GM21367 (cell line): ENCODE measurements at regions not wholly inside any gene's neighbourhood (a gene's known extent, or its start where the extent isn't known, plus 50 kb on each side); places are given as distances from the start of the nearest gene placed in this dataset.

Experiments used
- ATAC-seq: cut with Tn5 transposase; IDR thresholded peaks from one replicate; pipeline ENCODE4 v1.9.1; 2021; ENCODE audit not compliant: unreplicated experiment

- no peak for ATAC-seq
Observed at GRCh38 chr10:128863823-128864405, 603.1 kb upstream of the MGMT start.

- no peak for ATAC-seq
Observed at GRCh38 chr10:128864554-128865295, 602.3 kb upstream of the MGMT start.

GRCh38 chr10:128865436-128866195 lies 601.4 kb upstream of the MGMT start:
- no peak for ATAC-seq

- no peak for ATAC-seq
Observed at GRCh38 chr10:128866551-128866950, 600.5 kb upstream of the MGMT start.

DNA sequence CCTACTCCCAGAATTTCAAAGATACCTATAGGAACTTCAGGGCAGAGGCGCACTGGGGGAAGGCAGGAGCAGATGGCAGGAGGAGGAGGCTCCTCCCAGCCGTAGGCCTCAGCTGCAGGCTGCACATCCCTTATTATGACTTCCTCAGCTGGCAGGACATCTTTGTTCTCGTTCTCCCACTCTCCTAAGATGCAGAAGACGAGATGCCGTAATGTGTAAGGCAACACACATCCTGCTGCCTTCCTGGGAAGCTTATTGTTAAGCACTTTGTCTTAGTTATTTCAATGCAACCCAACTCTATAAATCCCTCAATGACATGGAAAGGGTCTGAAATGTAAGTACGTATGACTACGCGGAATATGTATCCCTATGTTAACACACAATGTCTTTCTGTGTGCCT lies 599.8 kb upstream of the MGMT start:
- no peak for ATAC-seq

DNA sequence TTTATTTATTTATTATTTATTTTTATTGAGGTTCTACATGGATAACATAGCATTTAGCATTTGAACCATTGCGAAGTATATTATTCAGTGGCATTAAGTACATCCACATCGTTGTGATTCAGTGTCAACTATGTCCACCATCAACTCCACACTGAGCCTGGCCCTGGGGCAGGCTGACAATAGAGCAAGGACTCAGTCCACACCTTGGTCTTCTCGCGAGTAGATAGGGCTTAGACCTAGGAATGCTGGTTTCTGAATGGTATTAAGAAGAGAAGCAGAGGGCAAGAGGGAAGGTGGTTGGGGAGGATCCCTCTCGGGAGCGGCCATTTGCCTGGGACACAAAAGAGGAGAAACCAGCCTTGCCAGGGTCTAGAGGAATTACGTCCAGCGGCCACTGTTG lies 599.2 kb upstream of the MGMT start:
- ATAC-seq = no peak

GRCh38 chr10:128868481-128868880 lies 598.6 kb upstream of the MGMT start:
- no peak for ATAC-seq

DNA sequence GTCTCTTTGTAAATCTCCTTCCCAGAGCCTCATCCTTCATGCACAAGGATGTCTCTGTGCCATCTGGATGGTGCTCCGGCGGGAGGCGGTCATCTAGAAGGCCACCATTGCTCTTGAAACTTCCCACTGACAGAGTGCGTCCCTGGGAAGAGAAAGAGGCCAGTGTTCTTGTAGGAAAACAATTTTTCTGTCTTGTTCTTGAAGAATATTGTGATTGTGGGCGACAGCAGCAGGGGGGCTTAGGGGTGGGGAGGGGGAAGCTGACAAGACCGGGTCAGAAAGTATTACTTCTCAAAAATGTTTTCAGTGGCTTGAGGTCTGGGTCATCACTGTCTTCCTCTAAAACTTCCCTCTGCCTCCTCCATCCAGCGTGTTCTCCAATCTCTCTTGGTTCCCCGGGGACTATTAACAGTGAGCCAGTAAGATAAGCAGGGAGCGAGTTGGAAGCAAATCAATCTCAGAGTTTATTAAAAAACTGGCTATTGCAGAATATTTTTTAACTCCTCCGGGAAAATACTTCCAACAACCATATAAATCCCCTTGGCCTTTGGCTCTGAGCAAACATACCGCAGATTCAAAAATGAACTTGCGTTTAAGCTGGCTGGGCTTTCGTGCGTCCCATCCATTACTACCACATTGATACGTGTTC lies 597.8 kb upstream of the MGMT start:
- no peak for ATAC-seq

- no peak for ATAC-seq
Observed at GRCh38 chr10:128870830-128871597, 596.0 kb upstream of the MGMT start.

GRCh38 chr10:128871671-128872231 lies 595.3 kb upstream of the MGMT start:
- no peak for ATAC-seq

DNA sequence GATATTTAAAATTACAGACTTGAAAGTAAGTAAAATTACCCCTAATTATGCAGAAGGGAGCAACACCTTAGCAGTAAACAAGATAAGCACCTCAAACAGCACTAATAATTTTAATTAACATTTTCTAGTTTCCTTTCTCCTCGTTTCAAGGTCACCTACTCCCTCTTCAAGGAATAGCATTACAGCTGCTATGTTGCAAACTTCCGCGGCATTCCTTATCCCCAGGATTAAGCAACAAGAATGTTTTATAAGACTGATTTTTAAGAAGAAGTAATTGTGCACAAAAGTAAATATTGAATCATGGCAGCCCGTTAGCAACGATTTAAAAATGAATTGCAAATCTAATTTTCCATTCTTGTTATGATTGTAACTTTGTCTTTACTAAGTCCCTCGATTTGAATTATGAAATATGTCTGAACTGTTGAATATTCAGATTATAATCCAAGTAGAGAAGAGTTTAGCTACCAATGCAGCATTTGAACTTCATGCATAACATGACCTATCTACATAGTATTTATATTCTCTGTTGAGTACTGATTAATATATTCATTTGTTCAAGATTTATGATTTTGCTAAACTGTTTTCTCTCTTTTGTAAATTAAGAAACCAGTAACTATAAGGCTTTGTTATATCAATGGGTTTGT lies 593.5 kb upstream of the MGMT start:
- no peak for ATAC-seq

- no peak for ATAC-seq
Observed at GRCh38 chr10:128874331-128874730, 592.7 kb upstream of the MGMT start.

- no peak for ATAC-seq
Observed at GRCh38 chr10:128875030-128875744, 591.9 kb upstream of the MGMT start.

DNA sequence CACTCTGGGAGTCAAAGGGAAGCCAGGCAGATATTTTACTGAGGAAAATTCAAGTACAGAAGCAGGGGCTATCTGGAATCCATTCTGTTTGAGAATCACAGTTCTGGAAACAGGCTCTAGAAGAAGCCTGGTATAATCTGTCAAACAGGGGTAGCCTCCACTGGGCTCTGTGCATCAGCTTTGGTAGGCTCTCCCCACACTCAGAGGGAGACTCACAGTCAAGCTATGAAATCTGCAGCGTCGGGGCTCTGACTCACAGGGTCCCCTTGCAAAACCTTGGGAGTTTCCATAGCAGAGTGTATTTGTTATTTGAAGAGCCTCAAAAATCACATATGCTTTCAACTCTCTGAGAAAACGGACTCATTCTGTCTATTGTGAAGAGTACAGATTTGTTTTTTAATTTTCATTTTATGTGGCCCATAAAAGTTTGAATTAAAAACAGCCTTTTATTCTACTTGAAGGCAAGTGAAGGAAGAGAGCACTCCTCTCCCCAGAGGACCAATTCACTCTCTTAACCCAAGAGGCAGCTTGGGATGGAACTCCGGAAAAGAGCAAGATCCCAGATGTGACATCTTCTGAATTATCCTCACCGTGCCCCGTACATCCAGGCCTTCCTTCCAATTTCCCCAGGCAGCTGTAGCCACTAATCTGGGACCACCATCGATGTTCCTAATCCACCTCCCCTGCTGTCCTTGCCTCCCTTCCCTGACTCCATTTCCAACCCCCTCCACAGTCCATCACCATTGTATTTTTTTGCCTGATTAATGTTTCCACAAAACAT lies 590.9 kb upstream of the MGMT start:
- no peak for ATAC-seq

DNA sequence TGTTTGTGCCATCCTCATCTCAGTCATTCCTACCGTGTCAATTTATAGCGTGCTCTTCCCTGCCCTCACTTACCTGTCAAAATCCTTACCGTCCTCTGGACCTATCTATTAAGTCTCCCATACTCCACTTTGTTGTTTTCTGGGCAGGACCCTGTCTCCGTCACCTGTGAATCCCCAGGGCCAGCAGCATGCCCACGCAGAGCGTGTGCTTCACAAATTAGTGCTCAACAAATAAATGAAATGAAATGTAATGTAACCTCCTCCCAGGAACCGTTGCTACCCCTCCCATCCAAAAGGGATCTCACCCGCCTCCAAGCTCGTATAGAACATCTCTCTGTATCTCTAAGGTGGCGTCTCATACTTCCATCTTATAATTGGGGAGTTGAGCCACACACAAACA lies 589.9 kb upstream of the MGMT start:
- no peak for ATAC-seq

DNA sequence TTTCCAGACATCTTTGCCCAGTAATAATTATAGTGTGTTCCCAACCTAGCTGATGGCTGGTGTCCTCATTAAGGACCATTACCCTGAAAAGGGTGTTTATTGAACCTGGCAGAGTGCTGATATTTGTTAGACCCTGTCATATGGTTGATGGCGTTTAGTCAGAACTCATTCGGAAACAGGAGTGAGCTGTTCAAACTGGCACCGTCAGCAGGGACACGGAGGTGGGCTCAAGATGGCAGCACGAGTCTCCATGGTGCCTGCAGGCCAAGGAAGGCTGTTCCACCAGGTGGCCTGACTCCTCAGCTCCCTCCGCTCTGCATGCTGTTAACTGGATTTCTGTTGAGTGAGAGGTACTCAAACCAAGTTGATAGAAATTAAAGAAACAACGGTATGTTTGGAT lies 589.1 kb upstream of the MGMT start:
- no peak for ATAC-seq

DNA sequence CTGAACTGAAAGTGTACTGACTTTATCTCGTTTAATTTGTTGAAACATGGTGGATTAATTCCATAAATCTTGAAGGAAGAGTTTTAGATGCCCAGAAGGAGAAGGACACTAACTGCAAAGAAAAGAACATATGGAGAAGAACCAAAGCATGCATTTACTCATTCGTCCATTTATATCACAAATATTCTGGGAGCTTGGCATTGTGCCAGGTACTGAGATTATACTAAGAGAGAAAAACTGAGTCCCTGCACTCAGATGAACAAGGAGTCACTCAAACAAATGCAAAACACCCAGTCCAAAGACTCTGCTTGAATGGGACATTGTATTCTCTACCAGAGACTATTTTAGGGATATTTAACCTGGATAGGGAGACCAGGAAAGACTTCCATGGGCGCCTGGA lies 588.0 kb upstream of the MGMT start:
- no peak for ATAC-seq

DNA sequence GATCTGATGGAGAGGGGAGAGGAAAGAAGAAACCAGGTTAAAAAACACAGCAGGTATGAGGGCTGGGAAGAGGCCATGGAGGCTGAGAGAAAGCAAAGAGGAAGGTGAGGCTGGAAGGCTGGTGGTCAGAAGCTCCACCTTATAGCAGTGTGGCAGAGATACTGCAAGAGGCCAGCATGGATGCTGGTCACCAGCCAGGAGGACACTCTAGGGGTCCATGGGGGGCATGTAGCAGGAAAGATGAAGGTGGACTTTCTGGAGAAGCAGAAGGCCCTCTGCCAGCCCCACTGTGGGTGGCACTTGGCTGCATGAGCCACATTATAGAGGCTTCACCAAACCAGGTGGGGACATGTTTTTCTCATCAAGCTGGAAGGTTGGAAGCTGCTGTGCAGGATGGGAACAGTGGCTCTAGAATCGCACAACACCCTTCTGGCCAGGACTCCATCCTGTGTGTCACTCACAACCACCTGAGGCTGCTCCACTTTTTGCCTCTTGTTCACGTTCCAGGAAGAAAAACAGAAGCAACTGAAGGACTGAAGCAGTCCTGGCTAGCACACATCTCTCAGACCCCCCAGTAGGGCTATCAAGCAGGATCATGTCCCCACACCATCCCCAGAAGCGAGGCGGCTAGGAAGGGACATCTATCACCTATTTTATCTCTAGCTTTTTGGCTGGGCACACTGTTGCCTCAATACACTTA lies 587.5 kb upstream of the MGMT start:
- no peak for ATAC-seq
